KMS-11 (cell line): ENCODE measurements at regions not wholly inside any gene's neighbourhood (a gene's known extent, or its start where the extent isn't known, plus 50 kb on each side); places are given as distances from the start of the nearest gene placed in this dataset.

Experiments
- H2AFZ ChIP-seq: fragments of 200-600 bp; sonication (generic); 2 replicates; pipeline ENCODE4 v1.6.1; 2016; ENCODE audit warnings: antibody characterized with exemption, mixed run types, low read depth
- H3K27ac ChIP-seq: fragments of 200-600 bp; sonication (generic); 2 replicates; pipeline ENCODE4 v1.6.1; 2016; ENCODE audit warnings: mild to moderate bottlenecking, mixed run types
- H3K27me3 ChIP-seq: fragments of 200-600 bp; sonication (generic); 2 replicates; pipeline ENCODE4 v1.6.1; 2017; ENCODE audit warnings: mild to moderate bottlenecking, low read depth, mixed run types, moderate library complexity; ENCODE audit not compliant: insufficient read depth
- H3K36me3 ChIP-seq: fragments of 200-600 bp; sonication (generic); 2 replicates; pipeline ENCODE4 v1.6.1; 2017; ENCODE audit warnings: mild to moderate bottlenecking, mixed run types; ENCODE audit not compliant: insufficient read depth
- H3K4me1 ChIP-seq: fragments of 200-600 bp; sonication (generic); 2 replicates; pipeline ENCODE4 v1.6.1; 2016; ENCODE audit warnings: mild to moderate bottlenecking, low read depth, mixed run types; ENCODE audit not compliant: poor library complexity, severe bottlenecking
- H3K4me2 ChIP-seq: fragments of 200-600 bp; sonication (generic); 2 replicates; pipeline ENCODE4 v1.7.0; 2016; ENCODE audit warnings: mild to moderate bottlenecking, mixed run types
- H3K4me3 ChIP-seq: fragments of 200-600 bp; sonication (generic); IDR thresholded peaks from 2 replicates; pipeline ENCODE4 v1.6.1; 2017; ENCODE audit warnings: low read depth, low read length, mixed read lengths; ENCODE audit not compliant: insufficient read depth
- H3K79me2 ChIP-seq: fragments of 200-600 bp; sonication (generic); 2 replicates; pipeline ENCODE4 v1.6.1; 2016; ENCODE audit warnings: low read depth, mixed run types; ENCODE audit not compliant: insufficient read depth
- H3K9ac ChIP-seq: fragments of 200-600 bp; sonication (generic); 2 replicates; pipeline ENCODE4 v1.6.1; 2016; ENCODE audit warnings: mild to moderate bottlenecking, mixed run types
- H4K20me1 ChIP-seq: fragments of 200-600 bp; sonication (generic); 2 replicates; pipeline ENCODE4 v1.6.1; 2016; ENCODE audit warnings: mild to moderate bottlenecking, mixed run types; ENCODE audit not compliant: insufficient read depth
- TF ChIP-seq, protein P1 (sequence below): fragments of 200-600 bp; sonication (generic); conservative IDR thresholded peaks from 2 replicates; pipeline ENCODE4 v1.6.1; 2017; ENCODE audit warnings: low read depth, mild to moderate bottlenecking, antibody characterized with exemption, low read length, moderate library complexity, mixed read lengths

- Histone ChIP-seq H3K9ac (no peak overlapping the region), H3K27ac (no peak overlapping the region), H3K36me3 (no peaks in the 10 kb centered on the region), H3K27me3 (no peaks in the 10 kb centered on the region), H2AFZ (no peak overlapping the region), H4K20me1 (no peaks in the 10 kb centered on the region), H3K4me2 (no peak overlapping the region), H3K4me1 (no peaks in the 10 kb centered on the region), H3K79me2 (no peaks in the 10 kb centered on the region), H3K4me3 (no peak overlapping the region)
- TF ChIP-seq, protein P1, sequence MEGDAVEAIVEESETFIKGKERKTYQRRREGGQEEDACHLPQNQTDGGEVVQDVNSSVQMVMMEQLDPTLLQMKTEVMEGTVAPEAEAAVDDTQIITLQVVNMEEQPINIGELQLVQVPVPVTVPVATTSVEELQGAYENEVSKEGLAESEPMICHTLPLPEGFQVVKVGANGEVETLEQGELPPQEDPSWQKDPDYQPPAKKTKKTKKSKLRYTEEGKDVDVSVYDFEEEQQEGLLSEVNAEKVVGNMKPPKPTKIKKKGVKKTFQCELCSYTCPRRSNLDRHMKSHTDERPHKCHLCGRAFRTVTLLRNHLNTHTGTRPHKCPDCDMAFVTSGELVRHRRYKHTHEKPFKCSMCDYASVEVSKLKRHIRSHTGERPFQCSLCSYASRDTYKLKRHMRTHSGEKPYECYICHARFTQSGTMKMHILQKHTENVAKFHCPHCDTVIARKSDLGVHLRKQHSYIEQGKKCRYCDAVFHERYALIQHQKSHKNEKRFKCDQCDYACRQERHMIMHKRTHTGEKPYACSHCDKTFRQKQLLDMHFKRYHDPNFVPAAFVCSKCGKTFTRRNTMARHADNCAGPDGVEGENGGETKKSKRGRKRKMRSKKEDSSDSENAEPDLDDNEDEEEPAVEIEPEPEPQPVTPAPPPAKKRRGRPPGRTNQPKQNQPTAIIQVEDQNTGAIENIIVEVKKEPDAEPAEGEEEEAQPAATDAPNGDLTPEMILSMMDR, result no peak
Observed at GRCh38 chr17:71399649-71400048, 721.2 kb upstream of the SOX9 start.

GRCh38 chr17:71402007-71402406 lies 718.8 kb upstream of the SOX9 start:
- Histone ChIP-seq H3K27ac (no peak overlapping the region), H3K79me2 (no peaks in the 10 kb centered on the region), H2AFZ (no peak overlapping the region), H3K4me3 (no peak overlapping the region), H3K36me3 (no peaks in the 10 kb centered on the region), H3K4me2 (no peak overlapping the region), H3K4me1 (no peaks in the 10 kb centered on the region), H4K20me1 (no peaks in the 10 kb centered on the region), H3K9ac (no peak overlapping the region), H3K27me3 (no peaks in the 10 kb centered on the region)
- TF ChIP-seq, protein P1, result no peak

DNA sequence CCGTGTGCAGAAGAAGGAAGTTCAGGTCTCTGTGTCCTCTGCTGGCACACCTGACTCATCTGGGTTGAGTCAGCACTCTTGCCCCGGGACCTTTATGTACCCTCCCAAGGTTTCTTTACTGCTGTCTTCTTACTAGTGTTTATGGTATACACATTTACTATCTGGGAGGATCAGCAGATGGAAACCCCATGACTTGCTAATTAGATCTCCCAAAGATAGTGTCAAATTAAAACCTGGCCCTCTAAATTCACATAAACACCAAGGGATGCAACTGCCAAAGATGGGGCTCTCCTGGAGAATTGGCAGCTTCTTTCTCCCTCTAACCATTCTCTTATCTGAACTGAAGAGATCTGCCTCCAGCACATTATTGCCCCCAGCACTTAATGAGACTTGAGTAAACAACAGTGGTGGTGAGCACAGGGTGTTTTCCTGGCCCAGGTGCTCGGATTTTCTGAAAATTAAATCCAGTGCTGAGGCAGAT lies 718.1 kb upstream of the SOX9 start:
- no peak overlapping the region for H2AFZ ChIP-seq
- H3K4me1 ChIP-seq, result no peaks in the 10 kb centered on the region
- TF ChIP-seq, protein P1, result no peak
- no peak overlapping the region for H3K4me2 ChIP-seq
- H3K79me2 ChIP-seq, result no peaks in the 10 kb centered on the region
- H3K4me3 ChIP-seq, result no peak overlapping the region
- no peaks in the 10 kb centered on the region for H3K36me3 ChIP-seq
- H3K9ac ChIP-seq, result no peak overlapping the region
- H3K27ac ChIP-seq, result no peak overlapping the region
- no peaks in the 10 kb centered on the region for H4K20me1 ChIP-seq
- no peaks in the 10 kb centered on the region for H3K27me3 ChIP-seq

DNA sequence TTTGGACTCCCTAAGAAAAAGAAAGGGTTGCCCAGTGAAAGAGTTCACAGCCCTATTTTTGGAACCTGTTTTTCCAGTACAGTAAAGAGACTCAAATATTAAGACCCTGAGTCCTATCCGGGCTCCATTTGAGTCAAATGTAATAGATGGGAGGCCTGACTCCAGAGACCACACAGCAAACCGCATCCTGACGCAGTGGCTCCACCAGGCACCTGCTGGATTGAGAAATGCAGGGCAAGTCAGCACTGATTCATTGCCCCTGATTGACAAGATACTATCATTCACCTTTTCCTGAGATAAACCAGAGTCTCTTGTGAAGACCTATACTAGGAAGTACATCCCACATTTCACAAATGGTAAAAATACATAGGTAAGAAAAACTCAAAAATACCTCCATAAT lies 715.7 kb upstream of the SOX9 start:
- H3K27me3 ChIP-seq, result no peaks in the 10 kb centered on the region
- H3K9ac ChIP-seq, result no peak overlapping the region
- no peak overlapping the region for H3K4me2 ChIP-seq
- H3K79me2 ChIP-seq, result no peaks in the 10 kb centered on the region
- no peaks in the 10 kb centered on the region for H3K36me3 ChIP-seq
- no peaks in the 10 kb centered on the region for H3K4me1 ChIP-seq
- H3K4me3 ChIP-seq, result no peak overlapping the region
- H4K20me1 ChIP-seq, result no peaks in the 10 kb centered on the region
- TF ChIP-seq, protein P1, result no peak
- H3K27ac ChIP-seq, result no peak overlapping the region
- no peak overlapping the region for H2AFZ ChIP-seq

DNA sequence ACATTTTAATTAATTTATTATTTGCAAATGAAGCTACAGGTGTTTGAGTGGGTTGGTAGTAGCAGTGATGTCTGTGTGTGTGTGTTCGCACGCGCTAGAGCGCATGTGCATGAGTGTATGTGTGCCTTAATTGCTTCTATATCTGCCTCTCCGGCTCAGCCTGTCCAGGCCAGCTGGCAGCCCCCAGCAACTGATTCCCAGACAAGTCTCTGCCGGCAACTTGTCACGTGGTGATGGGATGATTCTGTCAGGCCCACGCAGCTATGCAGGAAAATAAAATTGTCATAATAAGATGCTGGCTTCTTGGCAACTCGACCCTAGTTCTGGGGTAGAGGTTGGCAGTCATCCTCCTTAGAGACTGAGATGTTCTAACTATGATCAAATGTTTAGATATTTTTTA lies 712.8 kb upstream of the SOX9 start:
- H3K9ac ChIP-seq, result no peak overlapping the region
- no peak overlapping the region for H3K4me3 ChIP-seq
- no peak overlapping the region for H2AFZ ChIP-seq
- H3K4me1 ChIP-seq, result no peaks in the 10 kb centered on the region
- no peaks in the 10 kb centered on the region for H4K20me1 ChIP-seq
- no peaks in the 10 kb centered on the region for H3K27me3 ChIP-seq
- no peak overlapping the region for H3K27ac ChIP-seq
- TF ChIP-seq, protein P1, result no peak
- no peaks in the 10 kb centered on the region for H3K36me3 ChIP-seq
- no peak overlapping the region for H3K4me2 ChIP-seq
- no peaks in the 10 kb centered on the region for H3K79me2 ChIP-seq
